Motor neuron (in vitro differentiated cells): ENCODE measurements at regions not wholly inside any gene's neighbourhood (a gene's known extent, or its start where the extent isn't known, plus 50 kb on each side); places are given as distances from the start of the nearest gene placed in this dataset.

Source experiments
- ATAC-seq, 8 experiments: fragments of 200-7000 bp; cut with Tn5 transposase; replicated peaks in 6 of 8; 2 replicates each; pipeline ENCODE4 v1.8.0; 2021; ENCODE audit warnings: mild to moderate bottlenecking in 8 of 8, moderate library complexity in 8 of 8
- H3K27ac ChIP-seq, 2 donors: fragments of 250-450 bp; sonication (Bioruptor Pico); 2 replicates each; pipeline ENCODE4 v1.9.0; 2021; ENCODE audit warnings: antibody characterized with exemption in 2 of 2, mild to moderate bottlenecking in 2 of 2, moderate library complexity in 1 of 2
- H3K4me1 ChIP-seq, 2 donors: fragments of 250-450 bp; sonication (Bioruptor Pico); replicated peaks in 1 of 2; 2 replicates each; pipeline ENCODE4 v1.6.1; 2021; ENCODE audit warnings: antibody characterized with exemption in 2 of 2, mild to moderate bottlenecking in 2 of 2, moderate library complexity in 1 of 2
- H3K4me3 ChIP-seq, 5 donors: fragments of 250-450 bp; sonication (Bioruptor Pico); 2 replicates each; pipeline ENCODE4 v1.9.0; 2021; ENCODE audit warnings: antibody characterized with exemption in 5 of 5, mild to moderate bottlenecking in 5 of 5, moderate library complexity in 4 of 5
- WGBS, 10 experiments: fragments of 450-650 bp; shearing (Covaris generic); methylation state at CpG; one replicate each; pipeline ENCODE4 v1.0.0; 2022; 5-methylcytosine and 5-hydroxymethylcytosine counted together
- in situ Hi-C, 9 experiments: fragments of 400-800 bp; cut with MboI; loops; one replicate each; pipeline ENCODE4 v1.15.0; 2021; ENCODE audit warnings: low sequenced_read_pairs in 9 of 9, low pct_unique_long_range_greater_than_20kb in 2 of 9; ENCODE audit not compliant: unreplicated experiment in 9 of 9

DNA sequence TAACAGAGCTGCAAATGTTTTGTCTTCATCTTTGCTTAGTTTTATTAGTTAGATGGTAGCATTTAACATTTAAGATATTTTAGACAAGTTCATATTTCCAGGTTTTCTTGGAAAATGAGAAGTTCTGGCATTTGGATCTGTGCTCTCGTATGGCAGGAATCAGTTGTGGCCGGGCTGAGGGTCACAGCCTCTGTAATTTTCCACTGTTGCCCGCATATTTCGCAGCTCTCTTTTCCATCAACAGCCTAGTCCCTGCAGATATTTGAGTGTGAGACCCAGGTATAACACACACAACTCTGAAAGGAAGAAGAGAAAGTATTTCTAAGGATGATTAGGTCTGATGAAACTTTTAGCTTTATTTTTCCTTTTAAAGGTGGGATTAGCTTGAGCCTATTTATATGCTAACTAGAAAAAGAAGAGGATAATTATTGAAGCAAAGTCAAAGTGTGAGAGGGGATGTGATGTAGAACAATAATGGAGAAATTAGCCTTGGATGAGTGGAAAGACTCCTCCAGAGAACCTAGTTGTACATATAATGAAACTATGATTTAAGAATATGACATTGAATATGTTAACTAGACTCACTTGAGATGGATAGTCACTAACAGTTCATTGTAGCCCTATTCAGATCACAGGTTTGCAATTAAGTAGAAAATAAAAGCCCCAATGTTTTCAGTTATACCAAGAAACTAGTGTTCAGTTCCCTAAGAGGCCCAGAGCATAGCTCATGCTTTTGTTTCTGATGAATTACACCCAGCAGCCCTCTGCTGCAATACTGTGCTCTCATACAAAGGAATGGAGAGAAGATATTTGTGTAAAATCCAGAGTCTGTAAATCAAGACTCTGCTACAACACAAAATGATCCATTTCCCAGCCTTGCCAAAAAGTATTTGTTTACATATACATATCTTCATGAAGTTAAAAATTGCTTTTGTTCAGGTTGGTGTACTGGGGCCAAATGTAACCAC is 158.4 kb downstream of the C12orf50 start:
- no peak overlapping the region for H3K4me3 ChIP-seq
- H3K27ac ChIP-seq = no peak overlapping the region
- 17 to 100% (median 78%) methylated on average over 1 to 4 of the region's 4 CpGs; no CpG with 5 or more reads in 2 of the 10 experiments for WGBS, 10 experiments
- in situ Hi-C loops = no loop called here
- peak in 6 of 8 experiments; percentile 47 to 98 (median 94) for ATAC-seq
- peaks cover 3 to 9% of the 10 kb centered on the region in 2 donors for H3K4me1 ChIP-seq

DNA sequence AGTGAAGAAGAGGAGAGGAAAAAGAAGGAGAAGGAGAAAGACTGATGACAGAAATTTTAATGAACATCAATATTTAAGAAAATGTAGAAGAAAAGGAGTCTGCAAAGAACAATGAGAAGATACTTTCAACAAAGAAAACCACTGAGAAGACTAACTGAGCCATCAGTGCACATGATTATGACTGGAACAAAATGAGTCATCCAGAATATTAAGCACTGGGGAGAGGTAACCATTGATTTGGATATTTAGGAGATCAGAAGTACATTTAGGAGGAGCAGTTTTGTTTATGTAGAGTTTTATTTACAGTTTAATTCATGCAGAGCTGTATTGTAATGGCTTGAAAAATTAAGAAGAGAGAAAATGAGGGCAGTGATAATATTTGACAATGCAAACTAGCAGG is 159.1 kb downstream of the C12orf50 start:
- ATAC-seq = peak in 4 of 8 experiments; percentile 35 to 77 (median 60)
- H3K27ac ChIP-seq = no peak overlapping the region

DNA sequence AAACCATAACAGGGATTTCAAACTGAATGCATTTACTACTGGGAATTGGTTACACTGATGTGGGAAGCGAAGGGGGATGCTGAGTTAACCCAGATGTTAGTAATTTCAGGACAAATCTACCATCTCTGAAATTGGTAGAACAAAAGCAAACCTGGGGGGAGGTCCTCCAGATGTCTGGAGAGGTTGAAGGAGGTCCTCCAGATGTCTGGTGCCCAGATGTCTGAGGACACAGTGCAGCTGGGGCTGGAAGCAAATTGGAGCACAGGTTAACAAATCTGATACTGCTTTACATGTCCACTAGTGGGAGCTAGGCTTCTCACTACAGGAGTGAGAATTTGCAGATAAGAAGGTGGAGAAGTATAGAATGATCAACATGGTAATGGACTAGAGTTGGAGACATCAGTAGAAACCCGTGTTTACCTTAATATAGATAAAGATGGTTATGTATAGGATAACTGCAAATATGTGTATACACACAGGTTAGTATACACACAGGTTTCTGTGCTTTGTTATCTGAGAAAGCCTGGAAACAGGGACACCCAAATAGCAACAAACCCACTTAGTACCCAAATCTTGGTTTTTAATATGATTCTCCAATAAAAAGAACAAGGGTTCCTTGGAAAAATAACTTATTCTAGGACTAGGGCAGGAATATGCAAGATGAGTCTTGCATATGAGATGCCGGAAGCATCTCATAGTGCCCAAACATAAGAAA is 162.5 kb downstream of the C12orf50 start:
- Histone ChIP-seq H3K4me1 (peaks cover 3 to 9% of the 10 kb centered on the region in 2 donors), H3K4me3 (no peak overlapping the region), H3K27ac (no peak overlapping the region)
- ATAC-seq = peak in 3 of 8 experiments; percentile 68 to 77 (median 73)
- in situ Hi-C loops = loop anchor here in 1 of 9 experiments (10.0 kb wide), 1 partner anchor 88 kb away; no protein-coding TSS in a partner anchor
- WGBS, 10 experiments = 50 to 100% (median 90%) methylated on average over 1 to 3 of the region's 3 CpGs

More for the DNA sequence above, 159.1 kb downstream of the C12orf50 start:
- H3K4me3 ChIP-seq = no peak overlapping the region
- in situ Hi-C loops = no loop called here
- H3K4me1 ChIP-seq = peaks cover 3 to 9% of the 10 kb centered on the region in 2 donors

DNA sequence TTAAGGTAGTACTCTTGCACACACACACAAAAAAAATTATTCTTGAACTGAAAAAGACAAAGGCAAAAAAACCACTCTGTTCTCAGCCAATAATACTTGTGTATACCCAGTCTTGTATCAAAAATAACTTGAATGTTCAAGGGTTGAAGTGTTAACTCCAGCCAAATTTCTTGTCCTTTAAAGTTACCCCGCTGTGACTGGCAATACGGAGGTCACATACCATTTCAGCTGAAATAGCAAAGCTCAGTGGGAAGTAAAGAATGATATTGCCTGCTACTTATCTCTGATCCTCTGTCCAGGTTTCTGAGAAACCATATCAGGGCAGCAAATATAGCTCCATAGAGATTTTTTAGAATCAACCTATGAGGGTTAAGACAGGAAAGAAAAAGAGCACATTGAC is 167.4 kb downstream of the C12orf50 start:
- ATAC-seq = no peak
- Histone ChIP-seq H3K4me1 (no peaks in the 10 kb centered on the region), H3K4me3 (no peak overlapping the region), H3K27ac (no peak overlapping the region)
- 40 to 100% (median 85%) methylated on average over 1 to 2 of the region's 2 CpGs; no CpG with 5 or more reads in 3 of the 10 experiments for WGBS, 10 experiments
- in situ Hi-C loops = loop anchor here in 1 of 9 experiments (10.0 kb wide), 1 partner anchor 93 kb away; no protein-coding TSS in a partner anchor

DNA sequence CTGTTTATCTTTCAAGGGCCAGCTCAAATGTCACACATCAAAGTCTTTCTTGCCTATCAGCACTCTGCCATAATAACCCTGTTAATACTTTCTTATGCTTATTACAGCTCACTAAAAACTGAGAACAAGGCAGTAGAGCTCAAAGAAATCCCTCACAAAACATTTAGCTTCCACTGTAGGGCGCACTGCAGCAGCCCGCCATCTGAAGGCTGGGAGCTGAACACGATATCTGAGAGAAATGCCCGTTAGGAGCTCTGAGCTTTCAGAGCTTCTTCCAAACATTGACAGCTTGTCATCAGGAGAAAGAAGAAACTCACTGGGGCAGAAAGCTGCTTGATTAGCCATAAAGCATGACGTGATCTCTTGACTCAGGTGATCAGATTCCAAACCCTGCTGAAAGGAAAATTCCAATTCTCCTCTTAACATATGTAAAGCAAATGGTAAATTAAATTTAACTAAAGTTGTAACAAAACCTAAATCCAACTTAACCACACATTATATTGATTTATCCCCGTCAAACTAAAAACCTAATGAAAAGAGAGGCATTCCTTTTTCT is 175.7 kb downstream of the C12orf50 start:
- H3K4me1 ChIP-seq = no peaks in the 10 kb centered on the region
- no peak overlapping the region for H3K27ac ChIP-seq
- WGBS, 10 experiments = 38 to 100% (median 83%) methylated on average over 1 to 6 of the region's 6 CpGs
- no peak for ATAC-seq
- in situ Hi-C loops = no loop called here
- H3K4me3 ChIP-seq = no peak overlapping the region

DNA sequence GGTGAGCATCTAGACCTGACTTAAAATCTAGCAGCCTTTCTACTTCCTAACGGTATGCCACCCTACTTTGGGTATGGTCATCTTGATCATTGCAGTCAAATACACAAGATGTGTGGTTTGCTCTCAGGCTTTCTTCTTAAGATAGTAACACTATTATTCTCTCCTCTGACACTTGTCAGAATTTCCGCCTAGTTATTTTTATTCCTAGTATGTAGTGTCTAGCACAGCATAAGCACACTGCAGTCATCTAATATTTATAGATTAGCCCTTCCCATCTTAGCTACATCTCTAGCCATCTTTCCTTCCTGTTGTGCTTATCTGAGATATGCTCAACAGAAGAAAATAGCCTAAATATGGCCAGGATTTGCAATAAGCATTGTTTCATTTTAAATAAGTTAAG is 180.1 kb downstream of the C12orf50 start:
- 5 to 90% (median 74%) methylated on average over 1 to 2 of the region's 2 CpGs; no CpG with 5 or more reads in 4 of the 10 experiments for WGBS, 10 experiments
- no peak for ATAC-seq
- Histone ChIP-seq H3K27ac (no peak overlapping the region), H3K4me3 (no peak overlapping the region), H3K4me1 (no peaks in the 10 kb centered on the region)
- in situ Hi-C loops = loop anchor here in 1 of 9 experiments (25.0 kb wide), 1 partner anchor 487 kb away; no protein-coding TSS in a partner anchor

DNA sequence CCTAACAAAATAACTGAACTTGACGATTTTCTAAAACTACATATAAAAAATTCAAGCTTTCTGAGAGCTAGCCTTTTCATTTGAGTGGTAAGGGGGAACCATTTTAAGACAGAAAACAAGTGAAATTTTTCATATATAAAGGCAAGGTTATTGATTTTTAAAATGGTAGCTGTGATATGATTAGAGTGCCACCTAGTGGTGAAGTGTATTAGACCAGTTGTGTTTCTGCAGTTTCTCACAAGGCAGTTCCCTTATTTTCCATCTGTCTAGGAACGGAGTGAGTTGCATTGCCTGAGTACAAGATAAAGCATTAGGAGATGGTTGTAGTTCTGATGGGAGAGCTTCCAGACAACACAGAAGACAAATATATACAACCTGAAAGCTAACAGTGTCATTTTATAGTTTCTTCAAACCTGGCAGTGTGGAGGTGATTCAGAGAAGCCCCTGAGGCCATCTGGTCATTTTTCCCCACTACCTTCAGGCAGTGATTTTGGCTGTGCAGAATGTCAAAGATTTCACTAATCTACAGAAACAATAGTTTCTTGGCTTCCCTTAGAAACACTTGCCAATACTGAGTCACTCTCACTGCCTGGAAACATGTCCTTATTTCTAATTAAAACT is 180.8 kb downstream of the C12orf50 start:
- Histone ChIP-seq H3K4me1 (no peaks in the 10 kb centered on the region), H3K4me3 (no peak overlapping the region), H3K27ac (no peak overlapping the region)
- ATAC-seq = peak in 1 of 8 experiments; percentile 54
- in situ Hi-C loops = loop anchor here in 1 of 9 experiments (25.0 kb wide), 1 partner anchor 486 kb away; no protein-coding TSS in a partner anchor
- 0 to 58% (median 32%) methylated on average over 1 to 2 of the region's 2 CpGs; no CpG with 5 or more reads in 2 of the 10 experiments for whole genome bisulfite sequencing, 10 experiments

DNA sequence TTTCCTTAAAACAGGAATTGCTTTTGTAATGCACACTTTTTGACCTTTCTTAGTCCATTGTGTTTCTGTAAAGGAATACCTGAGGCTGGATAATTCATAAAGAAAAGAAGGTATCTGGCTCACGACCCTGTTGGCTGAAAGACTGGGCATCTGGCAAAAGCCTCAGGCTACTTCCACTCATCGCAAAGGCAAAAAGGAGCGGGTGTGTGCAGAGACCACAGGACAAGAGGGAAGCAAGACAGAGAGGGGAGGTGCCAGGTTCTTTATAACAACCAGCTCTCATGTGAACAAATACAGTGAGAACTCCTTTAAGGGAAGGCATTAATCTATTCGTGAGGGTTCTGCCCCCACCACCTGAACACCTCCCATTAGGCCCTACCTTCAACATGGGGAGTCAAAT is 182.1 kb downstream of the C12orf50 start:
- no peaks in the 10 kb centered on the region for H3K4me1 ChIP-seq
- H3K27ac ChIP-seq = no peak overlapping the region
- in situ Hi-C loops = loop anchor here in 1 of 9 experiments (25.0 kb wide), 1 partner anchor 485 kb away; no protein-coding TSS in a partner anchor
- no peak for ATAC-seq
- H3K4me3 ChIP-seq = no peak overlapping the region
- 14 to 100% (median 64%) methylated on average over 1 to 4 of the region's 4 CpGs; no CpG with 5 or more reads in 2 of the 10 experiments for WGBS, 10 experiments

DNA sequence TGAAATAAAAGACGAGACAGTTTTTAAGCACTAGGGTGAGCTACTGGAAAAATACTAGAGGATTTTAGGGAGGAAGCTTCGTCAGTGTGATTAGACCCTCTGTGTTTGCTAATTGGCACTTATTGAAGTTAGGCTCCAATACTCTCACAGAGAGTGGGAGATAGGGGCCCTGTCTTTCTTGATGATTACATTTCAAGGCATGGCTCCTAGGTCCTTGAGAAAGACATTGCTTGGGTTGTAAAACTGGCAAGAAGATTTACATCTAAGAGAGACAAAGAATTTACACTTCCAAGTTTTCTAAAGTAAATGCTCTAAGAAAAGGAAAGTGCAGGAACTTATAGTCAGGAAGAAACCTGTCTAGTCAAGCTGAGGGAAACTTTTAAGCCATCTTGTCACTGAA is 183.2 kb downstream of the C12orf50 start:
- Histone ChIP-seq H3K27ac (no peak overlapping the region), H3K4me3 (no peak overlapping the region), H3K4me1 (no peaks in the 10 kb centered on the region)
- in situ Hi-C loops = loop anchor here in 1 of 9 experiments (25.0 kb wide), 1 partner anchor 484 kb away; no protein-coding TSS in a partner anchor
- ATAC-seq = no peak
- WGBS, 10 experiments = 0 to 82% (median 33%) methylated on average over 1 to 2 of the region's 2 CpGs; no CpG with 5 or more reads in 1 of the 10 experiments

DNA sequence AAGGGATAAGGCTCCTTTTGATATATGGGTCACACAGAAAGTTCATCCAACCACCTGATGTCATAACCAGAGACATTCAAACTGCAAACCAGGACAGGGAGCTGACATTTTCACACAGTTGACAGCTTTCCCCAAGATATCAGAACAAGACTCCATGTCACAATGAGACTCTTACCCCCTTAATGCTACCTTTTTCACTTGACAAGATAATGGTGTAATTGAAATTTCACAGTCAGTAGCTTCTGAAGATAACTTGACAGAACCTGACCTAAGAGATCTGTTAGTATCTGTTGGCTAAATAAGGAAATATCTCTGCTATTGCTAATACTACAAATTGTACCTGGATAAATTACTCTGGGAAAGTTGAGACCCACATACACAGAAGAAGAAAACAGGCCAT is 187.3 kb downstream of the C12orf50 start:
- Histone ChIP-seq H3K27ac (no peak overlapping the region), H3K4me1 (no peaks in the 10 kb centered on the region), H3K4me3 (no peak overlapping the region)
- in situ Hi-C loops = loop anchor here in 1 of 9 experiments (25.0 kb wide), 1 partner anchor 480 kb away; no protein-coding TSS in a partner anchor
- ATAC-seq = no peak

DNA sequence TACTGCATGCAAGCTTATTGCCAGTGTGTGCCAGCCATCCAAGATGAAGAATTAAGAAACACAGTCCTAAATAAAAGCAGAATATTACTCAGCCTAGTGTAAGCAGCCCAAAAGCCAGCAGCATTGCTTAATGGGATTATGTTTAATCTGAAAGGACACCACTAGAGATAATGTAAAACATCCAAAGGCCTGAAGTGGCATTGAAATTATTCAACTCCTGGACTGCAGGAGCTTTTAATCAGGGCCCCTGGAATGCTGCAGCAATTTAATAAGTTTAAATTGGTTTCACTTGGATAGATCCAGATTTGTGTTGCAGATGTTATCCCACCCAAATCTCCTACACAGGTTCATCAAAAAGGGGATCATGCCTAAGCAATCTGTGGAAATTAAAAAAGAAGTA is 193.0 kb downstream of the C12orf50 start:
- Histone ChIP-seq H3K27ac (no peak overlapping the region), H3K4me3 (no peak overlapping the region), H3K4me1 (no peaks in the 10 kb centered on the region)
- ATAC-seq = no peak
- in situ Hi-C loops = loop anchor here in 1 of 9 experiments (25.0 kb wide), 1 partner anchor 474 kb away; no protein-coding TSS in a partner anchor

DNA sequence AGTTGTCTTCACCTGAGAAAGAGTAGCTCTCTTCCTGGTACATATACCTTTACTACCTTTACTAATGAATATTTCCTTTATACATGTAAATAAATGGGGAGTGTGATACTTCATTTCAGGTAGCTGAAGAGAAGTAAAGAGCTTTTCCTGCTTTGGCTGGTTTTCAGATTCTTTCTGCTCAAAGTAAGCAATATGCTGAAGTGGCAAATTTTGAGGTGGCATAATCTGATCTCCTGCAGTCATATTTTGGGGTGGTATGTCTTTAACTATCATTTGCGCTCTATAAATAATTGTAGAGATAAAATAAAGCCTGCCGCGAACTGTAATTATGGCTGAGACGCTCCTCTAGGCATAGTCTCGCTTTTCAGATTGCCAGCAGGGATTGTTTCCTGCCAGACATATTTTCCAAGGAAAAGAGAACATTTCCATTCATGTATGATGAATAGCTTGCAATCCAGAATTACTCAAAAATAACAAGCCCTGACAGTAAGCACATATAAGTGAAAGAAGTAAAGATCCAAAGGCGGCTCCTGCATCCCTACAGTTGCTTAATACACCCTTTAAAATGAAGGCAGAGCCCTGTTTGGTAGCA is 200.7 kb downstream of the C12orf50 start:
- WGBS, 10 experiments = 10 to 100% (median 83%) methylated on average over 2 to 6 of the region's 6 CpGs; no CpG with 5 or more reads in 1 of the 10 experiments
- in situ Hi-C loops = loop anchor here in 1 of 9 experiments (25.0 kb wide), 1 partner anchor 466 kb away; no protein-coding TSS in a partner anchor
- no peak for ATAC-seq
- no peaks in the 10 kb centered on the region for H3K4me1 ChIP-seq
- no peak overlapping the region for H3K27ac ChIP-seq
- H3K4me3 ChIP-seq = no peak overlapping the region
